ENCODE measurements at regions not wholly inside any gene's neighbourhood (a gene's known extent, or its start where the extent isn't known, plus 50 kb on each side); places are given as distances from the start of the nearest gene placed in this dataset.
"Not testable (repeated sequence)": the region's sequence is repeated elsewhere in the genome, so short reads cannot be mapped to it uniquely, and the experiment has no call there.

- intact Hi-C loops (cut with micrococcal nuclease) = no loop called here
These were observed 332.9 kb downstream of the DSC3 start for GRCh38 chr18:30709595-30709994.

- intact Hi-C loops (cut with micrococcal nuclease) = no loop called here
These were observed 336.6 kb downstream of the DSC3 start for GRCh38 chr18:30705943-30706342.

- intact Hi-C loops (cut with micrococcal nuclease) = no loop called here
These were observed 344.0 kb downstream of the DSC3 start for GRCh38 chr18:30698571-30698970.

- intact Hi-C loops (cut with micrococcal nuclease) = no loop called here
These were observed 346.3 kb downstream of the DSC3 start for GRCh38 chr18:30696201-30696600.

GRCh38 chr18:30694773-30695172 is 347.8 kb downstream of the DSC3 start:
- intact Hi-C loops (cut with micrococcal nuclease) = no loop called here

GRCh38 chr18:30689216-30689615 is 353.3 kb downstream of the DSC3 start:
- intact Hi-C loops (cut with micrococcal nuclease) = no loop called here

- intact Hi-C loops (cut with micrococcal nuclease) = no loop called here
These were observed 355.0 kb downstream of the DSC3 start for GRCh38 chr18:30687501-30687900.

GRCh38 chr18:30684825-30685481 is 357.6 kb downstream of the DSC3 start:
- intact Hi-C loops (cut with micrococcal nuclease) = no loop called here

GRCh38 chr18:30683836-30684235 is 358.7 kb downstream of the DSC3 start:
- intact Hi-C loops (cut with micrococcal nuclease) = no loop called here

- intact Hi-C loops (cut with micrococcal nuclease) = no loop called here
These were observed 359.9 kb downstream of the DSC3 start for GRCh38 chr18:30682672-30683071.

- intact Hi-C loops (cut with micrococcal nuclease) = no loop called here
These were observed 363.1 kb downstream of the DSC3 start for GRCh38 chr18:30679285-30679930.

GRCh38 chr18:30677813-30678212 is 364.7 kb downstream of the DSC3 start:
- intact Hi-C loops (cut with micrococcal nuclease) = not testable (repeated sequence)

GRCh38 chr18:30676053-30676480 is 366.5 kb downstream of the DSC3 start:
- intact Hi-C loops (cut with micrococcal nuclease) = no loop called here

- intact Hi-C loops (cut with micrococcal nuclease) = no loop called here
These were observed 367.0 kb downstream of the DSC3 start for GRCh38 chr18:30675493-30675892.

GRCh38 chr18:30675072-30675471 is 367.5 kb downstream of the DSC3 start:
- intact Hi-C loops (cut with micrococcal nuclease) = no loop called here

GRCh38 chr18:30674596-30674995 is 367.9 kb downstream of the DSC3 start:
- intact Hi-C loops (cut with micrococcal nuclease) = no loop called here

- intact Hi-C loops (cut with micrococcal nuclease) = not testable (repeated sequence)
These were observed 370.1 kb downstream of the DSC3 start for GRCh38 chr18:30672439-30672838.

GRCh38 chr18:30658306-30658705 is 384.2 kb downstream of the DSC3 start:
- intact Hi-C loops (cut with micrococcal nuclease) = no loop called here

- intact Hi-C loops (cut with micrococcal nuclease) = no loop called here
These were observed 390.2 kb downstream of the DSC3 start for GRCh38 chr18:30652387-30652786.

GRCh38 chr18:30650499-30650898 is 392.0 kb downstream of the DSC3 start:
- intact Hi-C loops (cut with micrococcal nuclease) = no loop called here

- intact Hi-C loops (cut with micrococcal nuclease) = no loop called here
These were observed 398.4 kb downstream of the DSC3 start for GRCh38 chr18:30644158-30644557.

GRCh38 chr18:30639361-30639760 is 403.2 kb downstream of the DSC3 start:
- intact Hi-C loops (cut with micrococcal nuclease) = no loop called here

GRCh38 chr18:30634249-30634648 is 408.3 kb downstream of the DSC3 start:
- intact Hi-C loops (cut with micrococcal nuclease) = no loop called here

All from T-helper 1 cell treated with Interleukin-12 subunit alpha and Interleukin-12 subunit beta and Interleukin-4 antibody, amounts not matched to agents 30 ng/mL and 1 ng/mL, for 36 hours (primary cell).